CD4-positive, alpha-beta T cell treated with Interleukin-17A for 4 hours (primary cell): ENCODE measurements at regions not wholly inside any gene's neighbourhood (a gene's known extent, or its start where the extent isn't known, plus 50 kb on each side); places are given as distances from the start of the nearest gene placed in this dataset.
"Not testable (repeated sequence)": the region's sequence is repeated elsewhere in the genome, so short reads cannot be mapped to it uniquely, and the experiment has no call there.

Experiments
- DNase-seq: peaks from one replicate; pipeline ENCODE4 v3.0.0-alpha.2; 2020; ENCODE audit warnings: mixed read lengths

- no peak for DNase-seq
These were observed 112.5 kb upstream of the CREB1 start for GRCh38 chr2:207417301-207417718.

DNA sequence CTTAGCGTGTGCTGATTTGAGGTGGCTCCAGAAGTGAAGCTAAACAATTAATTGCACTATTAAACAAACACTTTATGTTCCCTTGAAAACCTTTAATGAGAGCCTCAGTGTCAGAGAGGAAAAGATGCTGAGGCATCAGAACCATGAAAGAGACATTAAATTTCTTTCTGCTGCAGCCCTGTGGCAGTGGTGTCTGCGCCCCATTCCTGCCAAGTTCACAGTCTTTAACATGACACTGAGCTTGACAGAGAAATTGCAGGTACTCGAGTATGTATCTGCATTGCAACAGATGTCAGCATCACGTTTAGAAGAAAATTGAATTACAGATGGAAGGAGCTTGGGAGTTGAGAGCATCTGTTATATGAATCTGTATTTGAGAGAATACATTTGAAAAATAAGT lies 111.3 kb upstream of the CREB1 start:
- DNase-seq = no peak

DNA sequence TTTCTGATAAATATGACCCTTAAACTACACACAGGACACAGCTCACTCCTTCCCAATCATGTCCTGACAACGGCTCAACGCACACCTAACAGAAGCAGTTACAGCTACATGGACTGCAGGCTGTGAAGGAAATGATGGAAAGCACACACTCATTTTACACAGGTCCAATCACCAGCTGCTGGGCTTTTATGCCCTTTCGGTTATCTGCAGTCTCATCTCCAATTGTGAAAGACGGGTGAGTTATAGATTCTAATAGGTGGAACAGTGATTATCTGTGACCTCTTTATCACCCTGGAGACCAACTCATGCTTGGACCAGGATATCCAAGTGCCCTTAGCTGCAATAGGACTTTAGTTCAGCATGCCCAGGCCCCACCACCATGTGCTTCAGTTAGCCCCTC lies 110.4 kb upstream of the CREB1 start:
- DNase-seq = no peak

- no peak for DNase-seq
These were observed 108.1 kb upstream of the CREB1 start for GRCh38 chr2:207421671-207422070.

DNA sequence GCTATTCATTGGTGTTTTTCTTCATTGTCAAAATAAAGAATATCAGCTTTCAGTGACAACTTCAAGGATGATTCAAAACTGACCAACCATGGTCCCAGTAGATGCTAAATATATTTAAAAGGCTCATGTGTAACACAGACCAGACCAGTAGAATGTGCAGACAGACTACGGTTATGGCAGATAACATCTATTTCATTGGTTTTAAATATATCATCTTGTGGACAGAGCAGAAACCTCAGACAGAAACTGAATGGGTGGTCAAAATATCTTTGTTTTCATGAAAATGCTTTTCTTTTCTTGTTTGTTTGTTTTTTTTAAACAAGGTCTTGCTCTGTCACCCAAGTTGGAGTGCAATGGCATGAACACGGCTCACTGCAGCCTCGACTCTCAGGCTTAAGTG lies 107.4 kb upstream of the CREB1 start:
- no peak for DNase-seq

DNA sequence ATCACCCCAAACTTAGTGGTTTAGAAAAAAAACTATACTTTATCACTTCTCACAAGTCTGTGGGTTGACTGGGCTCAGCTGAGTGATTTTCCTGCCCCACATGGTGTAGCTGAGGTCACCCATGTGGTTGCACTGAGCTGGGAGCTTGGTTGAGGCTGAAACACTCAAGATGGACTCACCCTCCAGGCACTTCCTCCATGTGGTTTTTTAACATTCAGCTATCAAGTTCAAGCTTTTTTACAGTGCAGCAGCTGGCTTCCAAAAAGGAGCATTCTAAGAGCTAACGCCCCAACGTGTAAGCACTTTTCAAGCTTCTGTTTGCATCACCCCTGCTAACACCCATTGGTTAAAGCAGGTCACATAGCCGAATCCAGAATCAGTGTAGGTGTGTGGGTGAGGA lies 105.9 kb upstream of the CREB1 start:
- no peak for DNase-seq

- no peak for DNase-seq
These were observed 101.8 kb upstream of the CREB1 start for GRCh38 chr2:207427986-207428385.

- DNase-seq = no peak
These were observed 101.2 kb upstream of the CREB1 start for GRCh38 chr2:207428573-207428972.

GRCh38 chr2:207432453-207432852 lies 97.3 kb upstream of the CREB1 start:
- no peak for DNase-seq

DNA sequence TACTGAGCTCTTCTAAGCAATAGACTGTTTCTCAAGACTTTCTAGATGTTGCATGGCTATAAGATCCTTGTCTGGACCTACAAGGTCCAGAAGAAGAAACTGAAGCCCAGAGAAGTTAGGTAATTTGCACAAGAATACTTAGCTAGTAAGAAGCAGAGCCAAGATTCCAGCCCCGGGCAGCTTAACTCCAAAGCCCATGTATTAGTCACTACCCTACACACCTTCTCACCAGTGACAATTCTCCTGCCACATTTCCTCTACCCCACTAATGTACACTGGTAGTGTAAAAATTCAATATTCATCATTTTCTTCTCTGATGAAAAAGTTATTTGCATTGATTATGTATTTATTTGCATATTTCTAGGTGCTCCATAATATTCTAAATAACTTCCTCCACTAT lies 95.5 kb upstream of the CREB1 start:
- DNase-seq = no peak

DNA sequence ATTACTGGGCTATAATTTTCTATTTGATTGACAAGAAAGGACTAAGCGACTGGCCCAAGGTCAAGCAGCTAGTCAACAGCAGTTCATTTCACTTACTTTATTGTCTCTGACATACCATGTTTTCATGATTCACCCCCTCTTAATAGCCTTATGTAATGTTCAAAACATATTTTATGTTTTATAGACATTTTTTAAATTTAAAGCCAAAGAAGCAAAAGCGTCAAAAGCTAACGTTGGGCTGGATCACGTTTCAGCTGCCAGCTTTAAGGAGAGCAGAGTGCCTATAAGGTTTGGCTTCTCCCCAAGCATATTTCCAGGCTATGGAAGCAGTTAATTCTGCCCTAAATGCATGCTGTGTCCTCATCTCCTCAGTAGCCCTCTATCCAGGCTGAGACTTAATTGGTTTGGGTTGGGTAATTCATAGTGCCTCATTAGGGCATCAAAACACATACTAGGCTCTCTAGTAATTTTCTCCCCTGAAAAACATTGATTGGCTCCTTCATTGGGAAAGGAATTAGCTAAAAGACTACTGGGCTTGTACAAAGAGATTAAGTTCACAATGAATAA lies 94.8 kb upstream of the CREB1 start:
- DNase-seq = no peak

GRCh38 chr2:207437136-207437523 lies 92.6 kb upstream of the CREB1 start:
- DNase-seq = no peak

- DNase-seq = no peak
These were observed 92.1 kb upstream of the CREB1 start for GRCh38 chr2:207437524-207438143.

DNA sequence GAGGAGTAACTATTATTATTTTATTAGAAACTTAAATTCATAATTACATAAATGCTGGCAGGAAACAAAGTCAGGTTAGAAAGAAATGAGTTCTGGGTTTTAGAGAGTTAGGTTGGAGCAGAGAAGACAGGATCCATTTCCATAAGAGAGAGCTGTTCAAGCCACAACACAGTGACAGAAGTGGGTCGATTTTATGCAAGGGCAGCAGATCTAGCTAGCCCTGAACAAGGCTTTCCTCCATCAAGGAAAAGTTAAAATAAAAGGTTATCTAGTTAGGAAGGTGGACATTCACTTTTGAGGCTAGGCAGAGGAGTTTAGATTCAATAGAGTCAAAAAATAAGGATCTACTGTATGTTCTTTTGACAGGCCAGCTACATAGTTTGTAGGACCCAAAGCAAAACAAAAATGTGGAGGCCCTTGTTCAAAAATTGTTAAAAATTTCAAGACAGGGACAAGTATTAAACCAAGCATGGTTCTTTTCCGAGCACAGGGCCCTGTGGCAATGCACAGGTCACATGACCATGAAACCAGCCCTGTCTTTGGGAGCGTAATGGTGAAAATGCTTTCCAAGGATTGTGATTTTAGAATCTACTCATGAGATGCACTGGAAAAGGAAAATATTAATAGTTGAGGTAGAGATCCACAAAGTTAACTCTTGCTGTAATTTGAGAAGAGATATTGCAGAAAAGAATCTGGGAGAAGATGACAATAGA lies 91.2 kb upstream of the CREB1 start:
- DNase-seq = no peak

DNA sequence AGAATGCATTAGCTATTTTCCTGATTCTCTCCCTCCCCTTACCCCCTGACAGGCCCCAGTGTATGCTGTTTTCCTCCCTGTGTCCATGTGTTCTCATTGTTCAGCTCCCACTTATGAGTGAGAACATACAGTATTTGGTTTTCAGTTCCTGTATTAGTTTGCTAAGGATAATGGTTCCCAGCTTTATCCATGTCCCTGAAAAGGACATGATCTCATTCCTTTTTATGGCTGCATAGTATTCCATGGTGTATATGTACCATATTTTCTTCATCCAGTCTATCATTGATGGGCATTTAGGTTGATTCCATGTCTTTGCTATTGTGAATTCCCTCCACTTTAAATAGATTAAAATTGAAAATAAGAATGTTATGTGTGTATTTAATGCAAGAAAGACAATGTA lies 89.9 kb upstream of the CREB1 start:
- DNase-seq = not testable (repeated sequence)

GRCh38 chr2:207444756-207445155 lies 85.0 kb upstream of the CREB1 start:
- DNase-seq = no peak

- DNase-seq = no peak
These were observed 83.1 kb upstream of the CREB1 start for GRCh38 chr2:207446653-207447052.

GRCh38 chr2:207448006-207448405 lies 81.8 kb upstream of the CREB1 start:
- DNase-seq = no peak

GRCh38 chr2:207449642-207450165 lies 80.1 kb upstream of the CREB1 start:
- DNase-seq = no peak

GRCh38 chr2:207450186-207450585 lies 79.6 kb upstream of the CREB1 start:
- DNase-seq = no peak

GRCh38 chr2:207458582-207458981 lies 71.2 kb upstream of the CREB1 start:
- DNase-seq = no peak

DNA sequence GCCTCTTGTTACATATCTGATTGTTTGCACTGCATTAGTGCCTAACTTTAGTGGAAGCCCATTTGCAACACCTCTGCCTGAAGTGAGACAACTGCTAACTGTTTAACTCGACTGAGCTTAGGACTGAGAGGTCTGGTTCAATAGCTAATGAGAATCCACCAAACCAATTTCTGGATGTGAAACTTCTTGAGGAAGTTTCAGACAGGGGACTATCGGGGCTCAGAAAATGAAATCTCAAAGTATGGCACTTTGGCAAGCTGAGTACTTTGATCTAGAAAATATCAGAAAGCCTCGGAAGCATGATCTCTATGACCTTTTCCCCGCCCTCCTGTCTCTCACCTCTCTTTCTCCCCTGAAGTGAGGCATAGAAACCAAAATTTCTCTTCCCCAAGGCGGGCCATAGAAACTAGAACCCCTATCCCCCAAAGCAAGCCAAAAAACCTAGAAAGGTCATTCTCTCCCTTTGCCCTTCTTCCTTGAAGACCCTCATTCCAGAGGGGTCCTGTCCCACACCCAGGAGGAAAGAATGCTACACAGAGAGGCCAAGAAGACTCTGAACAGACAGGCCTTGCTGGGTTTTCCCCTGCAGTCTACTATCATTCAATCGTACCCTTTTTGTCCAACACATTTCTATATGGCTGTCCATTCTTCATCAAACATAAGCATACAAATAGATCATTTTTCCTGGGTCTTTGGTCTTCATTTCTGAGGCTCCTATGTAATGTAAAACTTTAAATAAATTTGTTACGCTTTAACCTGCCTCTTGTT lies 69.6 kb upstream of the CREB1 start:
- no peak for DNase-seq

GRCh38 chr2:207463433-207463832 lies 66.3 kb upstream of the CREB1 start:
- DNase-seq = no peak

DNA sequence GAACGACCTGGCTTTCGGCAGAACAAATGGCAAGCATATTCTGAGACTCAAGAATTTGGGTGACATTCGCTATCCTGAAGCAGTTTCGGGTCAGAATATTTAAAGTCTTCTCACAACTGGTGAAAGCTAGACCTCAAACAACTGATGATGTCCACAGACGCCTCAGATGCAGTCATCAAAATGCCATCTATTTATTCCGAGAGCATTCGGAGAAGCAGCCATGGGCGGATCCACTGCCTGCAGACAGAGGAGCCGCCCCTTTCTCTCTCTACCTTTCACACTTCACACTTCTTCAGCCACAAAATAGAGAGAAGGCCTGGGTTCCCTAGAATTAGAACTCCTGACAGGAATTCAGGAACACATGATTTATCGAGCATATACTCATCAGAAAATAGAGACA lies 65.8 kb upstream of the CREB1 start:
- DNase-seq = no peak
